Fibroblast of lung (primary cell): ENCODE measurements at regions not wholly inside any gene's neighbourhood (a gene's known extent, or its start where the extent isn't known, plus 50 kb on each side); places are given as distances from the start of the nearest gene placed in this dataset.

Source experiments
- DNase-seq, 2 donors: peaks; one replicate each; pipeline versions ENCODE4 v3.0.0 to v3.0.0-alpha.2; 2010; ENCODE audit warnings: low read depth in 2 of 2
- H2AFZ ChIP-seq: 2 replicates; pipeline ENCODE4 v1.5.1; 2012; ENCODE audit warnings: low read length, control low read depth, inconsistent platforms
- H3K27ac ChIP-seq: 2 replicates; pipeline ENCODE4 v1.5.1; 2011; ENCODE audit warnings: low read length, control low read depth; ENCODE audit not compliant: insufficient read depth
- H3K27me3 ChIP-seq: 2 replicates; pipeline ENCODE4 v1.5.1; 2011; ENCODE audit warnings: mild to moderate bottlenecking, low read length; ENCODE audit not compliant: control insufficient read depth, insufficient read depth
- H3K36me3 ChIP-seq: 2 replicates; pipeline ENCODE4 v1.5.1; 2011; ENCODE audit warnings: low read length; ENCODE audit not compliant: control insufficient read depth, insufficient read depth
- H3K4me1 ChIP-seq: 2 replicates; pipeline ENCODE4 v1.5.1; 2011; ENCODE audit warnings: low read length; ENCODE audit not compliant: control insufficient read depth, insufficient read depth; ENCODE audit errors: extremely low read depth
- H3K4me2 ChIP-seq: 2 replicates; pipeline ENCODE4 v1.5.1; 2011; ENCODE audit warnings: low read length, control low read depth; ENCODE audit not compliant: insufficient read depth; ENCODE audit errors: extremely low read depth
- H3K4me3 ChIP-seq, 4 experiments: fragments of 200-600 bp in 1 of 4; sonication (generic) in 1 of 4; replicated peaks in 1 of 4; 2 replicates each; pipeline ENCODE4 v1.5.1; 2011 to 2016; ENCODE audit warnings: low read length in 4 of 4, low read depth in 3 of 4, mild to moderate bottlenecking in 3 of 4, control low read depth in 2 of 4, inconsistent platforms in 1 of 4, mixed read lengths in 1 of 4; ENCODE audit not compliant: insufficient read depth in 1 of 4; ENCODE audit errors: control extremely low read depth in 1 of 4
- H3K79me2 ChIP-seq: 2 replicates; pipeline ENCODE4 v1.5.1; 2012; ENCODE audit warnings: mild to moderate bottlenecking, low read length, inconsistent platforms; ENCODE audit not compliant: control insufficient read depth, insufficient read depth
- H3K9ac ChIP-seq: 2 replicates; pipeline ENCODE4 v1.5.1; 2011; ENCODE audit warnings: mild to moderate bottlenecking, low read length, control low read depth; ENCODE audit not compliant: insufficient read depth
- H3K9me3 ChIP-seq: 2 replicates; pipeline ENCODE4 v1.5.1; 2012; ENCODE audit warnings: low read depth, low read length; ENCODE audit not compliant: control insufficient read depth, insufficient read depth
- H4K20me1 ChIP-seq: 2 replicates; pipeline ENCODE4 v1.5.1; 2011; ENCODE audit warnings: low read length; ENCODE audit not compliant: control insufficient read depth, insufficient read depth; ENCODE audit errors: extremely low read depth
- EZH2 ChIP-seq: IDR thresholded peaks from 2 replicates; pipeline ENCODE4 v1.5.1; 2012; ENCODE audit warnings: low read length, control low read depth, mild to moderate bottlenecking; ENCODE audit errors: missing control alignments
- TF ChIP-seq, protein P1 (sequence below), 2 donors: IDR thresholded peaks in 1 of 2; conservative IDR thresholded peaks in 1 of 2; 1 replicate in 1 of 2; 2 replicates in 1 of 2; pipeline ENCODE4 v1.5.1; 2011 to 2012; ENCODE audit warnings: low read length in 2 of 2, control low read depth in 1 of 2, inconsistent platforms in 1 of 2, low read depth in 1 of 2, mild to moderate bottlenecking in 1 of 2

DNA sequence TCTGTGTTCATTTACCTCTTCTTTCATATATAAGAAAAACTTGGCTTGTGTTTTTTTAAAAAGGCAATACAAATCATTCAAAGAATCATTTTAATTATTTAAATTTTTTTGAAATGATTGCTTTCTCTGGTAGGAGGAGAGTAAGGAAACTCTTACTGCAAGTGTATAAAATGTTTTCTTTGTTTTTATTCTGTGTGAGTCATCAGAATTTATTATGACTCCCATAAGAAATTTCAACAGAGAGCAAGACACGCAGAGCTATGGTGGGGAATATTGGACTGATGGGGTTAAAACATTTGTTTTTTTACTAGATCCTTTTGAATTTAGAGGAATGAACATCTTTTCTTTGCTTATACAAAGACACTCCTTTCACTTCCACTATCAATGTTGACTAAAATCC, 119.1 kb upstream of the ATXN7L3B start:
- Histone ChIP-seq H3K27ac (no peak overlapping the region), H3K9ac (no peak overlapping the region), H3K4me3 (no peak overlapping the region), H3K36me3 (no peaks in the 10 kb centered on the region), H2AFZ (no peak overlapping the region), H3K79me2 (no peaks in the 10 kb centered on the region), H4K20me1 (no peaks in the 10 kb centered on the region), H3K4me1 (no peaks in the 10 kb centered on the region), H3K4me2 (no peak overlapping the region), H3K27me3 (no peaks in the 10 kb centered on the region), H3K9me3 (no peaks in the 10 kb centered on the region)
- TF ChIP-seq EZH2 = no peak
- TF ChIP-seq, protein P1, sequence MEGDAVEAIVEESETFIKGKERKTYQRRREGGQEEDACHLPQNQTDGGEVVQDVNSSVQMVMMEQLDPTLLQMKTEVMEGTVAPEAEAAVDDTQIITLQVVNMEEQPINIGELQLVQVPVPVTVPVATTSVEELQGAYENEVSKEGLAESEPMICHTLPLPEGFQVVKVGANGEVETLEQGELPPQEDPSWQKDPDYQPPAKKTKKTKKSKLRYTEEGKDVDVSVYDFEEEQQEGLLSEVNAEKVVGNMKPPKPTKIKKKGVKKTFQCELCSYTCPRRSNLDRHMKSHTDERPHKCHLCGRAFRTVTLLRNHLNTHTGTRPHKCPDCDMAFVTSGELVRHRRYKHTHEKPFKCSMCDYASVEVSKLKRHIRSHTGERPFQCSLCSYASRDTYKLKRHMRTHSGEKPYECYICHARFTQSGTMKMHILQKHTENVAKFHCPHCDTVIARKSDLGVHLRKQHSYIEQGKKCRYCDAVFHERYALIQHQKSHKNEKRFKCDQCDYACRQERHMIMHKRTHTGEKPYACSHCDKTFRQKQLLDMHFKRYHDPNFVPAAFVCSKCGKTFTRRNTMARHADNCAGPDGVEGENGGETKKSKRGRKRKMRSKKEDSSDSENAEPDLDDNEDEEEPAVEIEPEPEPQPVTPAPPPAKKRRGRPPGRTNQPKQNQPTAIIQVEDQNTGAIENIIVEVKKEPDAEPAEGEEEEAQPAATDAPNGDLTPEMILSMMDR (conservative IDR thresholded peaks at IDR 0.05 in 1 of 2, IDR thresholded peaks at IDR 0.05 in 1 of 2; ENCODE audit: low read depth in 1 of 2, low read length in 2 of 2) = no peak
- DNase-seq = no peak

DNA sequence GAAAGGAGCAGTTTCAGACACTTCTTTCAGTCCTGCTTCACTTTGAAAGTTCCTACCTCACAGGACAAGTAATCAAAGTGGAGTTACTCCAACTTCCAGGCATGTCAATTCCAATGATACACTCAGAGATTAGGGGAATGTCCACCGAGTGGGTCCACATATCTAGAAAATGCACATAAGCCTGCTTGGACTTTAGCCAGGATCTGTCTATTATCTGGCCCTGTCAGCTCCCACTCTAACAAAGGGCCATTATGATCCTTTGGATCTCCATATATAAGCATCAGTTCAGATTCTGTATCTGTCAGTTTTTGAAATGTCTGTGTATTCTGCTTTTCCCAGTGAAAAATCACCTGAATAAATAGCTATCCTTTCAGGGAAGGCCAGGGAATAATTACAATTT, 112.9 kb upstream of the ATXN7L3B start:
- DNase-seq = no peak
- Histone ChIP-seq H3K27ac (no peak overlapping the region), H2AFZ (no peak overlapping the region), H3K9ac (no peak overlapping the region), H3K9me3 (no peaks in the 10 kb centered on the region), H3K4me2 (no peak overlapping the region), H3K4me1 (no peaks in the 10 kb centered on the region), H3K4me3 (no peak overlapping the region), H3K36me3 (no peaks in the 10 kb centered on the region), H3K79me2 (no peaks in the 10 kb centered on the region), H3K27me3 (no peaks in the 10 kb centered on the region), H4K20me1 (no peaks in the 10 kb centered on the region)
- TF ChIP-seq EZH2 = no peak
- TF ChIP-seq, protein P1 (conservative IDR thresholded peaks at IDR 0.05 in 1 of 2, IDR thresholded peaks at IDR 0.05 in 1 of 2; ENCODE audit: low read depth in 1 of 2, low read length in 2 of 2) = no peak

DNA sequence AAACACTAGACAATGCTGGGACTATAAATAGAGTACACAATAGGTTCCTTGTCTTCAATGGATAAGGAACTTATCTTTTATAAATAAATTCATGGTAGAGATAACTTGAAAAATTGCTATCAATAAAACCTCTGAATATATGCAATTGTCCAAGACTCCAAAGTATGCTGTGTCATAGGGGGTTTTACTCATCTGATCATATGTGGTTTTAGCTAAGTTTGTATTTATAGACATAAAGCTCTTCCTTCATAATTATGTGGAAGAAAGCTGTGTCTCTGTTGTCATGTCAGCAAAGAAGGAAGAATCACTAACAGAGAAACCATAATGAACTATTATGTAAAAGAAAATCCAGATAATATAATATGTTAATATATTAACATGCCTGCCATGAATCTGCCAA, 111.5 kb upstream of the ATXN7L3B start:
- no peak overlapping the region for H3K4me2 ChIP-seq
- TF ChIP-seq, protein P1 (conservative IDR thresholded peaks at IDR 0.05 in 1 of 2, IDR thresholded peaks at IDR 0.05 in 1 of 2; ENCODE audit: low read depth in 1 of 2, low read length in 2 of 2) = no peak
- no peak for TF ChIP-seq EZH2
- no peaks in the 10 kb centered on the region for H3K27me3 ChIP-seq
- no peak overlapping the region for H3K9ac ChIP-seq
- no peaks in the 10 kb centered on the region for H3K36me3 ChIP-seq
- no peaks in the 10 kb centered on the region for H4K20me1 ChIP-seq
- DNase-seq = no peak
- H3K4me3 ChIP-seq = no peak overlapping the region
- no peak overlapping the region for H3K27ac ChIP-seq
- no peaks in the 10 kb centered on the region for H3K4me1 ChIP-seq
- no peaks in the 10 kb centered on the region for H3K9me3 ChIP-seq
- no peaks in the 10 kb centered on the region for H3K79me2 ChIP-seq
- H2AFZ ChIP-seq = no peak overlapping the region
